ENCODE measurements at regions not wholly inside any gene's neighbourhood (a gene's known extent, or its start where the extent isn't known, plus 50 kb on each side); places are given as distances from the start of the nearest gene placed in this dataset.
"Not testable (repeated sequence)": the region's sequence is repeated elsewhere in the genome, so short reads cannot be mapped to it uniquely, and the experiment has no call there.

DNA sequence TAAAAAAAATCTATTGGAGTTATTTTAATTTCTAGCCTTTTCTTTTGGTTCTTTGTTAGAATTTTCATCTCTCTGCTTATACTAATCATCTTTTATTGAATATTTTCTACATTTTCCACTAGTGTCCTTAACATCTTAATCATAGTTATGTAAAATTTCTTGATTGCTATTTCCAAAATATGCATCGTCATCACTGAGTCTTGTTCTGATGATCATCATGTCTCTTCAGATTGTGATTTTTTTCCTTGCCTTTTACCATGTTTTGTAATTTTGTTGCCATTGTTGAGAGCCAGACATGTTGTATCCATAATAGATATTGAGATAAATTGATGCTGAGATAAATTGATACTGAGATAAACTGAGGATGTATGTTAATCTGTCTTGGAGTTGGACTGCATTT, 919.1 kb upstream of the FOXG1 start:
- FAIRE-seq; H3K4me1 ChIP-seq (ENCODE audit: control insufficient read depth in 3 of 3, insufficient read depth in 2 of 3, low read depth in 1 of 3, low read length in 2 of 3); H3K4me3 ChIP-seq (ENCODE audit: low read depth in 1 of 3, low read length in 3 of 3); H3K27me3 ChIP-seq (ENCODE audit: control insufficient read depth in 3 of 3, insufficient read depth in 3 of 3, low read length in 3 of 3); H3K36me3 ChIP-seq (ENCODE audit: control insufficient read depth in 3 of 3, insufficient read depth in 2 of 3, low read depth in 1 of 3, low read length in 3 of 3); DNase-seq; H3K27ac ChIP-seq (ENCODE audit: low read depth in 1 of 3, low read length in 2 of 3); H3K9me3 ChIP-seq (ENCODE audit: control insufficient read depth in 2 of 2, insufficient read depth in 1 of 2, low read depth in 1 of 2, low read length in 1 of 2): not testable (repeated sequence)
- WGBS, 3 donors = 90 to 96% (median 91%) methylated on average over 1 of the region's 1 CpG

DNA sequence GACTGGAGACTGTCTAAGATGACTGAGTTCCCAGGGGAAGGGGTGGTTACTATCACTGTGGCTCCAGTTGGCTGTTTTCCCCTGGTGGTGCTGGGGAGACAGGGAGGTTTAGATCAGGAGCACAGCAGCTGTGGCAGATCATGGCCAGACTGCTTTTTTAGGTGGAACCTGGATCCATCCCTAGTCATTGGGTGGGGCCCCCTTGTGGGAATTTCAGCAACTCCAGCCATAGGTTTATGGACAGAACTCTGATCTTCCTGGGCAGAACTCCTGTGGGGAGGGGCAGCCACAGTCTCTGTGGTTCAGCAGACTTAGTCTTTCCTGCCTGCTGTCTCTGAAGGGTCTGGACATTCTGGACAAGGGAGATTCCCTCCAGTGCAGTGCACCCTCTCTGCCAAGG, 917.4 kb upstream of the FOXG1 start:
- FAIRE-seq; H3K27ac ChIP-seq (ENCODE audit: low read depth in 1 of 3, low read length in 2 of 3); H3K9me3 ChIP-seq (ENCODE audit: control insufficient read depth in 2 of 2, insufficient read depth in 1 of 2, low read depth in 1 of 2, low read length in 1 of 2); H3K36me3 ChIP-seq (ENCODE audit: control insufficient read depth in 3 of 3, insufficient read depth in 2 of 3, low read depth in 1 of 3, low read length in 3 of 3); H3K4me1 ChIP-seq (ENCODE audit: control insufficient read depth in 3 of 3, insufficient read depth in 2 of 3, low read depth in 1 of 3, low read length in 2 of 3); DNase-seq; H3K27me3 ChIP-seq (ENCODE audit: control insufficient read depth in 3 of 3, insufficient read depth in 3 of 3, low read length in 3 of 3); H3K4me3 ChIP-seq (ENCODE audit: low read depth in 1 of 3, low read length in 3 of 3): not testable (repeated sequence)

DNA sequence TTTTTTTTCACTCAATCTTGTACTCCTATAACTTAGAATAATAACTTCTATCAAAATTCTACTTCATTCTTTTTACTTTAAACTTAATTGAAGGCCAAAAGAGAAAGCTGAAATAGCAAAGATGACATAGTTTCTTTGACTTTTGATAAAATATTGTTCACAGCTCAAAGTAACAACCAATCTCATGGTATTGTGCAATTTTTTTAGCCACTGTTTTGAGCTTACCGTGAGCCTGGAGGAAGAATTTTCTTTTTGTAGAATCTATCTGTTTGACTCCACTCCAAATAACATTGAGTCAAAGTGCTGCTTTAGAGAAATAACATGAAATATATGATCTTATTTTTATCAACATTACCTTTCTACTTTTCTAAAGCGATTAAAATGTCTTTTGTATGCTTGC, 903.9 kb upstream of the FOXG1 start:
- H3K4me1 ChIP-seq (ENCODE audit: control insufficient read depth in 3 of 3, insufficient read depth in 2 of 3, low read depth in 1 of 3, low read length in 2 of 3) = no peaks in the 10 kb centered on the region
- H3K36me3 ChIP-seq (ENCODE audit: control insufficient read depth in 3 of 3, insufficient read depth in 2 of 3, low read depth in 1 of 3, low read length in 3 of 3) = no peaks in the 10 kb centered on the region
- WGBS, 3 donors = 72 to 85% (median 81%) methylated on average over 2 of the region's 2 CpGs
- DNase-seq = no peak
- no peak for FAIRE-seq
- no peak overlapping the region for H3K27ac ChIP-seq (ENCODE audit: low read depth in 1 of 3, low read length in 2 of 3)
- no peak overlapping the region for H3K4me3 ChIP-seq (ENCODE audit: low read depth in 1 of 3, low read length in 3 of 3)
- H3K9me3 ChIP-seq (ENCODE audit: control insufficient read depth in 2 of 2, insufficient read depth in 1 of 2, low read depth in 1 of 2, low read length in 1 of 2) = no peaks in the 10 kb centered on the region
- H3K27me3 ChIP-seq (ENCODE audit: control insufficient read depth in 3 of 3, insufficient read depth in 3 of 3, low read length in 3 of 3) = no peaks in the 10 kb centered on the region

DNA sequence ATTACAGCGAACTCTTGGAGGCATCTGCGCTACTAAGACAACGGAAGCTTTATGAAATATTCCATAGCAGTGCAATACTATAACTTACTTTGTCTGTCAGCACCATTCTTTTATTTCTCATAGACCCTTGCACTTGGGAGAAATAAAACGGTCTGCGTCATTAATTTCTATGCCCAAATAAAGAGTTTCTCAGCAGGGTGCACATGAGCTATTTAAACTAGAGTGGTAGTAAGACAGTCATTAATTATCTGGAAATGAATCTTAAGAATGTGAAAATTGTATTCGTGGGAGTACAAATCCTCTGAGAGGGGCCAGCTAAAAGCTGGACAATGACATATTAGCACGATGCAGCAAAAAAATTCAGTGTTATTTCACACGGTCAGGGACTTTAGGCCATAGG, 903.4 kb upstream of the FOXG1 start:
- no peak overlapping the region for H3K27ac ChIP-seq (ENCODE audit: low read depth in 1 of 3, low read length in 2 of 3)
- FAIRE-seq (no peak), DNase-seq (no peak)
- H3K9me3 ChIP-seq (ENCODE audit: control insufficient read depth in 2 of 2, insufficient read depth in 1 of 2, low read depth in 1 of 2, low read length in 1 of 2) = no peaks in the 10 kb centered on the region
- no peaks in the 10 kb centered on the region for H3K36me3 ChIP-seq (ENCODE audit: control insufficient read depth in 3 of 3, insufficient read depth in 2 of 3, low read depth in 1 of 3, low read length in 3 of 3)
- WGBS, 3 donors = 78 to 86% (median 82%) methylated on average over 8 of the region's 8 CpGs
- H3K27me3 ChIP-seq (ENCODE audit: control insufficient read depth in 3 of 3, insufficient read depth in 3 of 3, low read length in 3 of 3) = no peaks in the 10 kb centered on the region
- no peak overlapping the region for H3K4me3 ChIP-seq (ENCODE audit: low read depth in 1 of 3, low read length in 3 of 3)
- H3K4me1 ChIP-seq (ENCODE audit: control insufficient read depth in 3 of 3, insufficient read depth in 2 of 3, low read depth in 1 of 3, low read length in 2 of 3) = no peaks in the 10 kb centered on the region

DNA sequence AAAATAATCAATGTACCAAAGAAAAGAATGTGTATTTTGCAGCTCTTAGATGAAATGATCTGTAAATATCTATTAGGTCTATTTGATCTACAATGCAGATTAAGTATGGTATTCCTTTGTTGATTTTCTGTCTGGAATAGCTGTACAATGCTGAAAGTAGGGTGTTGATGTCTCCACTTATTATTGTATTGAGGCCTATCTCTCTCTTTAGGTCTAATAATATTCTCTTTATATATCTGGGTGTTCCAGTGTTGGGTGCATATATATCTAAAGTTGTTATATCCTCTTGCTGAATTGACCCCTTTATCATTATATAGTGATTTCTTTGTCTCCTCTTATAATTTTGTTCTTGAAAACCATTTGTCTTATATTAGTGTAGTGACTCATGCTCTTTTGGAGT, 885.5 kb upstream of the FOXG1 start:
- Histone ChIP-seq H3K9me3 (ENCODE audit: control insufficient read depth in 2 of 2, insufficient read depth in 1 of 2, low read depth in 1 of 2, low read length in 1 of 2) (no peaks in the 10 kb centered on the region), H3K4me1 (ENCODE audit: control insufficient read depth in 3 of 3, insufficient read depth in 2 of 3, low read depth in 1 of 3, low read length in 2 of 3) (no peaks in the 10 kb centered on the region), H3K27me3 (ENCODE audit: control insufficient read depth in 3 of 3, insufficient read depth in 3 of 3, low read length in 3 of 3) (no peaks in the 10 kb centered on the region), H3K36me3 (ENCODE audit: control insufficient read depth in 3 of 3, insufficient read depth in 2 of 3, low read depth in 1 of 3, low read length in 3 of 3) (no peaks in the 10 kb centered on the region), H3K4me3 (ENCODE audit: low read depth in 1 of 3, low read length in 3 of 3) (no peak overlapping the region), H3K27ac (ENCODE audit: low read depth in 1 of 3, low read length in 2 of 3) (no peak overlapping the region)
- DNase-seq (no peak), FAIRE-seq (no peak)

DNA sequence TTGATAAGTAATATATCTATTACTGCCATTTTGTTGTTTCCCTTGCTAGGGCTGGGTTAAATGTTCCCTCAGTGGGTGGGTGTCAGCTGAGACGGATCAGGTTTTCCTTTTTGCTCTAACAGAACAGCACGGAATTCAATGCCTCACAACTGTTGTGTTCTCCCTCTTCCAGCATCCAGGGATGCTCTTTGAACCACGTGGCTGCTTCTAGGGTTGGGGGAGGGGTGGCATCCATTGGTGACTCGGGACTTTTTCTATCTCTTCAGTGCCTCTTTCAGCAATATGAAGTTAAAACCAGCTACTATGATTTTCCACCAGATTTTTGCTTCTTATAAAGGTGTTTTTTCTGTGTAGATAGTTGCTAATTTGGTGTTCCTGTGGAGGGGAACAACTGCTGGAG, 884.9 kb upstream of the FOXG1 start:
- FAIRE-seq (no peak), DNase-seq (no peak)
- no peaks in the 10 kb centered on the region for H3K36me3 ChIP-seq (ENCODE audit: control insufficient read depth in 3 of 3, insufficient read depth in 2 of 3, low read depth in 1 of 3, low read length in 3 of 3)
- WGBS, 3 donors = 40 to 52% (median 50%) methylated on average over 4 of the region's 4 CpGs
- H3K4me3 ChIP-seq (ENCODE audit: low read depth in 1 of 3, low read length in 3 of 3) = no peak overlapping the region
- no peaks in the 10 kb centered on the region for H3K4me1 ChIP-seq (ENCODE audit: control insufficient read depth in 3 of 3, insufficient read depth in 2 of 3, low read depth in 1 of 3, low read length in 2 of 3)
- no peaks in the 10 kb centered on the region for H3K9me3 ChIP-seq (ENCODE audit: control insufficient read depth in 2 of 2, insufficient read depth in 1 of 2, low read depth in 1 of 2, low read length in 1 of 2)
- no peak overlapping the region for H3K27ac ChIP-seq (ENCODE audit: low read depth in 1 of 3, low read length in 2 of 3)
- H3K27me3 ChIP-seq (ENCODE audit: control insufficient read depth in 3 of 3, insufficient read depth in 3 of 3, low read length in 3 of 3) = no peaks in the 10 kb centered on the region

DNA sequence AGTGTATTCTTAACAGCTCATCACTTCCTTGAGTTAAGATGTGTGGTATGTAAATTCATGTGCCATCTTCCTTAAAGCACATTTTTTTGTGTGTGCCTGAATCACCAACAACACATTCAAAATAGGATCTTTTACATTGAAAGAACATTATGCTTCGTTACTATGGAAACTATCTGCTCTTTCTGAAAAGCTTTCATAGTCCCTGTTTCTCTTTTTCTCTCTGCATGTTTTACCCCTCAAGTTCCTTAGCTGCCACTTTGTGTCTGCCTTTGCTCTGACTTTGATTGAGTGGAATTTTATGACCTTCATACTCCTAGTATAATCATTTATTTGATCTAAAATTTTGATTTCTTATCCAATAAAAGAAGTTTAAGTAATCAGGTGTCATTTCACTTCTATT, 880.3 kb upstream of the FOXG1 start:
- Histone ChIP-seq H3K36me3 (ENCODE audit: control insufficient read depth in 3 of 3, insufficient read depth in 2 of 3, low read depth in 1 of 3, low read length in 3 of 3) (no peaks in the 10 kb centered on the region), H3K9me3 (ENCODE audit: control insufficient read depth in 2 of 2, insufficient read depth in 1 of 2, low read depth in 1 of 2, low read length in 1 of 2) (no peaks in the 10 kb centered on the region), H3K27me3 (ENCODE audit: control insufficient read depth in 3 of 3, insufficient read depth in 3 of 3, low read length in 3 of 3) (no peaks in the 10 kb centered on the region), H3K4me3 (ENCODE audit: low read depth in 1 of 3, low read length in 3 of 3) (no peak overlapping the region), H3K4me1 (ENCODE audit: control insufficient read depth in 3 of 3, insufficient read depth in 2 of 3, low read depth in 1 of 3, low read length in 2 of 3) (no peaks in the 10 kb centered on the region), H3K27ac (ENCODE audit: low read depth in 1 of 3, low read length in 2 of 3) (no peak overlapping the region)
- FAIRE-seq (no peak), DNase-seq (no peak)
- WGBS, 3 donors = 72 to 81% (median 75%) methylated on average over 1 of the region's 1 CpG

DNA sequence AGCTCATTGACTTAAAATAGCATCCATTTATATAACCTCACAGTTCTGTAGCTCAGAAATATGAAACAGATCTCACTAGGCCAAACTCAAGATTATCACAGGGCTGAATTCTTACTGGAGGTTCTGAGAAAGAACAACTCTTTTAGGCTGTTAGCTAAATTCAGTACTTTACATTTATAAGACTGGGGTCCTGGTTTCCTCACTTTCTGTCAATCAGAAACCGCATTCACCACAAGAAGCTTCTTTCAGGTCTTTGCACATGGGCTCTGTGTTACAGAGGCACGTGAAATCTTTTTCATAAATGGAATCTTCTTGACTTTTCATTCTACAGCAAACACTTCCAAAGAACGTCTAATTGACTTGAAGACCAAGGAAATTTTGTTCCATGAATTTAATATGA, 876.3 kb upstream of the FOXG1 start:
- DNase-seq (no peak), FAIRE-seq (no peak)
- 66 to 75% (median 70%) methylated on average over 3 of the region's 3 CpGs for WGBS, 3 donors
- Histone ChIP-seq H3K36me3 (ENCODE audit: control insufficient read depth in 3 of 3, insufficient read depth in 2 of 3, low read depth in 1 of 3, low read length in 3 of 3) (no peaks in the 10 kb centered on the region), H3K4me3 (ENCODE audit: low read depth in 1 of 3, low read length in 3 of 3) (no peak overlapping the region), H3K27me3 (ENCODE audit: control insufficient read depth in 3 of 3, insufficient read depth in 3 of 3, low read length in 3 of 3) (no peaks in the 10 kb centered on the region), H3K4me1 (ENCODE audit: control insufficient read depth in 3 of 3, insufficient read depth in 2 of 3, low read depth in 1 of 3, low read length in 2 of 3) (no peaks in the 10 kb centered on the region), H3K27ac (ENCODE audit: low read depth in 1 of 3, low read length in 2 of 3) (no peak overlapping the region), H3K9me3 (ENCODE audit: control insufficient read depth in 2 of 2, insufficient read depth in 1 of 2, low read depth in 1 of 2, low read length in 1 of 2) (no peaks in the 10 kb centered on the region)

DNA sequence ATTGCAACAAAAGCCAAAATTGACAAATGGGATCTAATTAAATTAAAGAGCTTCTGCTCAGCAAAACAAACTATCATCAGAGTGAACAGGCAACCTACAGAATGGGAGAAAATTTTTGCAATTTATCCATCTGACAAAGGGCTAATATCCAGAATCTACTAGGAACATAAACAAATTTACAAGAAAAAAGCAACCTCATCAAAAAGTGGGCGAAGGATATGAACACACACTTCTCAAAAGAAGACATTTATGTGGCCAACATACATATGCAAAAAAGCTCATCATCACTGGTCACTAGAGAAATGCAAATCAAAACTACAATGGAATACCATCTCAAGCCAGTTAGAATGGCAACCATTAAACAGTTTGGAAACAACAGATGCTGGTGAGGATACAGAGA, 858.1 kb upstream of the FOXG1 start:
- H3K36me3 ChIP-seq (ENCODE audit: control insufficient read depth in 3 of 3, insufficient read depth in 2 of 3, low read depth in 1 of 3, low read length in 3 of 3); FAIRE-seq; H3K27ac ChIP-seq (ENCODE audit: low read depth in 1 of 3, low read length in 2 of 3); H3K4me1 ChIP-seq (ENCODE audit: control insufficient read depth in 3 of 3, insufficient read depth in 2 of 3, low read depth in 1 of 3, low read length in 2 of 3); H3K4me3 ChIP-seq (ENCODE audit: low read depth in 1 of 3, low read length in 3 of 3); DNase-seq; H3K9me3 ChIP-seq (ENCODE audit: control insufficient read depth in 2 of 2, insufficient read depth in 1 of 2, low read depth in 1 of 2, low read length in 1 of 2); H3K27me3 ChIP-seq (ENCODE audit: control insufficient read depth in 3 of 3, insufficient read depth in 3 of 3, low read length in 3 of 3): not testable (repeated sequence)
- WGBS, 3 donors = 80 to 88% (median 85%) methylated on average over 1 of the region's 1 CpG
